NCI-H2107 treated with DMSO at 0.1 percent for 48 hours (cell line): ENCODE measurements at regions not wholly inside any gene's neighbourhood (a gene's known extent, or its start where the extent isn't known, plus 50 kb on each side); places are given as distances from the start of the nearest gene placed in this dataset.
"Not testable (repeated sequence)": the region's sequence is repeated elsewhere in the genome, so short reads cannot be mapped to it uniquely, and the experiment has no call there.

Experiments
- DNase-seq: peaks from one replicate; lab custom pipeline; 2025; ENCODE audit not compliant: unreplicated experiment; lab: John Stamatoyannopoulos, UW

GRCh38 chrX:16067886-16068515 is 55.4 kb upstream of the GRPR start:
- DNase-seq, result no peak

GRCh38 chrX:16063921-16064320 is 59.4 kb upstream of the GRPR start:
- no peak for DNase-seq

GRCh38 chrX:16063141-16063540 is 60.2 kb upstream of the GRPR start:
- no peak for DNase-seq

- no peak for DNase-seq
These were observed 62.1 kb upstream of the GRPR start for GRCh38 chrX:16061296-16061695.

GRCh38 chrX:16060252-16060651 is 63.1 kb upstream of the GRPR start:
- no peak for DNase-seq

- DNase-seq, result not testable (repeated sequence)
These were observed 74.2 kb upstream of the GRPR start for GRCh38 chrX:16049126-16049525.

- DNase-seq, result no peak
These were observed 80.4 kb upstream of the GRPR start for GRCh38 chrX:16042980-16043379.

- DNase-seq, result no peak
These were observed 83.5 kb upstream of the GRPR start for GRCh38 chrX:16039834-16040233.

- DNase-seq, result no peak
These were observed 84.0 kb upstream of the GRPR start for GRCh38 chrX:16039363-16039762.

- DNase-seq, result no peak
These were observed 90.0 kb upstream of the GRPR start for GRCh38 chrX:16033331-16033730.

- DNase-seq, result no peak
These were observed 94.8 kb upstream of the GRPR start for GRCh38 chrX:16028576-16028975.

GRCh38 chrX:16023790-16024734 is 99.3 kb upstream of the GRPR start:
- DNase-seq, result no peak

GRCh38 chrX:16022580-16023200 is 100.7 kb upstream of the GRPR start:
- no peak for DNase-seq

- no peak for DNase-seq
These were observed 105.1 kb upstream of the GRPR start for GRCh38 chrX:16018291-16018690.

GRCh38 chrX:16014171-16014570 is 109.2 kb upstream of the GRPR start:
- no peak for DNase-seq

- no peak for DNase-seq
These were observed 111.1 kb upstream of the GRPR start for GRCh38 chrX:16012250-16012649.

- no peak for DNase-seq
These were observed 117.4 kb upstream of the GRPR start for GRCh38 chrX:16005917-16006316.

GRCh38 chrX:16002185-16002584 is 121.2 kb upstream of the GRPR start:
- DNase-seq, result no peak

- DNase-seq, result no peak
These were observed 125.0 kb upstream of the GRPR start for GRCh38 chrX:15998350-15998749.

GRCh38 chrX:15989716-15990115 is 133.6 kb upstream of the GRPR start:
- no peak for DNase-seq

GRCh38 chrX:15988661-15989603 is 134.3 kb upstream of the AP1S2 start:
- no peak for DNase-seq
